Retinal pigment epithelial cell (primary cell): ENCODE measurements at regions not wholly inside any gene's neighbourhood (a gene's known extent, or its start where the extent isn't known, plus 50 kb on each side); places are given as distances from the start of the nearest gene placed in this dataset.

Experiments used
- DNase-seq: peaks from one replicate; pipeline ENCODE4 v3.0.0-alpha.2; 2010; ENCODE audit warnings: low read depth
- H3K4me3 ChIP-seq: 2 replicates; pipeline ENCODE4 v1.5.1; 2011; ENCODE audit warnings: mild to moderate bottlenecking, low read length, control low read depth, moderate library complexity
- CTCF ChIP-seq: conservative IDR thresholded peaks from 2 replicates; pipeline ENCODE4 v1.5.1; 2011; ENCODE audit warnings: low read depth, low read length, control low read depth, inconsistent platforms

- DNase-seq = no peak
- no peak for TF ChIP-seq CTCF
- H3K4me3 ChIP-seq = no peak overlapping the region
Measured at GRCh38 chr7:80350430-80350829, 161.4 kb downstream of the GNAT3 start.

GRCh38 chr7:80348223-80348622, 163.6 kb downstream of the GNAT3 start:
- TF ChIP-seq CTCF = no peak
- DNase-seq = no peak
- H3K4me3 ChIP-seq = no peak overlapping the region

GRCh38 chr7:80347173-80347572, 164.7 kb downstream of the GNAT3 start:
- no peak for TF ChIP-seq CTCF
- no peak overlapping the region for H3K4me3 ChIP-seq
- no peak for DNase-seq

GRCh38 chr7:80346704-80347103, 165.2 kb downstream of the GNAT3 start:
- TF ChIP-seq CTCF = no peak
- H3K4me3 ChIP-seq = no peak overlapping the region
- no peak for DNase-seq

GRCh38 chr7:80335511-80336231, 176.2 kb downstream of the GNAT3 start:
- H3K4me3 ChIP-seq = no peak overlapping the region
- no peak for TF ChIP-seq CTCF
- DNase-seq = no peak

- no peak for TF ChIP-seq CTCF
- H3K4me3 ChIP-seq = no peak overlapping the region
- no peak for DNase-seq
Measured at GRCh38 chr7:80334908-80335307, 177.0 kb downstream of the GNAT3 start.

GRCh38 chr7:80334196-80334595, 177.7 kb downstream of the GNAT3 start:
- H3K4me3 ChIP-seq = no peak overlapping the region
- no peak for TF ChIP-seq CTCF
- no peak for DNase-seq
